Type B pancreatic cell (in vitro differentiated cells): ENCODE measurements at regions not wholly inside any gene's neighbourhood (a gene's known extent, or its start where the extent isn't known, plus 50 kb on each side); places are given as distances from the start of the nearest gene placed in this dataset.

Experiments used
- DNase-seq: peaks from one replicate; pipeline ENCODE4 v3.0.0; 2021; ENCODE audit warnings: mixed read lengths; ENCODE audit not compliant: unreplicated experiment; ENCODE audit errors: extremely low spot score
- H3K27ac Mint-ChIP-seq: 2 replicates; pipeline ENCODE4 v1.8.0; 2021; ENCODE audit warnings: mild to moderate bottlenecking, mixed read lengths
- H3K27me3 Mint-ChIP-seq: 2 replicates; pipeline ENCODE4 v1.8.0; 2021; ENCODE audit warnings: mixed read lengths
- H3K36me3 Mint-ChIP-seq: 2 replicates; pipeline ENCODE4 v1.8.0; 2021; ENCODE audit warnings: mixed read lengths
- H3K4me1 Mint-ChIP-seq: one replicate; pipeline ENCODE4 v1.8.0; 2021; ENCODE audit warnings: mixed read lengths; ENCODE audit not compliant: unreplicated experiment
- H3K4me3 Mint-ChIP-seq: 2 replicates; pipeline ENCODE4 v1.8.0; 2021; ENCODE audit warnings: mild to moderate bottlenecking, mixed read lengths
- H3K9me3 Mint-ChIP-seq: 2 replicates; pipeline ENCODE4 v1.8.0; 2021; ENCODE audit warnings: mixed read lengths
- TF ChIP-seq, protein P1 (sequence below): fragments of 200-600 bp; sonication (generic); conservative IDR thresholded peaks from 2 replicates; pipeline ENCODE4 v1.5.0; 2021; ENCODE audit warnings: antibody characterized with exemption, mild to moderate bottlenecking

DNA sequence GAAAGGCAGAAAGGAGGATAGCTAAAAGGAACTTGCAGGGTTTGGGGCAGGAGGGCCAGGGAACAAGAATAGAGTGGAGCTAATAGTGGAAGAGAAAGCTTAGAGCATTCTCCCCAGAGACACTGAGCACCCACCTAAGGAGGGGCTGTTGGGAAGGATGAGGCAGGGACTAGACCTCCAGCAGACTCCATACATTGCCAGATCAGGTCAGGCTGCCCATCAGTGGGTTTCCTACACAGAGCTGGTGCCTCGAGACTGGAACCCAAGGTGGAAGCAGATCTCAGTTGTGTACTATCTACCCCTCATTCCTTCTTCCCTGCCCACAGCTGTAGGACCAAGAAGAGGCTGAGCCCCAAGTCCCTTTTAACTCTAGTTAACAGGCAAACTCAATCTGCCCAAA is 148.5 kb downstream of the ZFP36L2 start:
- no peaks in the 10 kb centered on the region for H3K27me3 Mint-ChIP-seq
- no peak overlapping the region for H3K27ac Mint-ChIP-seq
- DNase-seq: no peak
- H3K4me1 Mint-ChIP-seq: peaks cover 37% of the 10 kb centered on the region
- H3K4me3 Mint-ChIP-seq: no peak overlapping the region
- TF ChIP-seq, protein P1, sequence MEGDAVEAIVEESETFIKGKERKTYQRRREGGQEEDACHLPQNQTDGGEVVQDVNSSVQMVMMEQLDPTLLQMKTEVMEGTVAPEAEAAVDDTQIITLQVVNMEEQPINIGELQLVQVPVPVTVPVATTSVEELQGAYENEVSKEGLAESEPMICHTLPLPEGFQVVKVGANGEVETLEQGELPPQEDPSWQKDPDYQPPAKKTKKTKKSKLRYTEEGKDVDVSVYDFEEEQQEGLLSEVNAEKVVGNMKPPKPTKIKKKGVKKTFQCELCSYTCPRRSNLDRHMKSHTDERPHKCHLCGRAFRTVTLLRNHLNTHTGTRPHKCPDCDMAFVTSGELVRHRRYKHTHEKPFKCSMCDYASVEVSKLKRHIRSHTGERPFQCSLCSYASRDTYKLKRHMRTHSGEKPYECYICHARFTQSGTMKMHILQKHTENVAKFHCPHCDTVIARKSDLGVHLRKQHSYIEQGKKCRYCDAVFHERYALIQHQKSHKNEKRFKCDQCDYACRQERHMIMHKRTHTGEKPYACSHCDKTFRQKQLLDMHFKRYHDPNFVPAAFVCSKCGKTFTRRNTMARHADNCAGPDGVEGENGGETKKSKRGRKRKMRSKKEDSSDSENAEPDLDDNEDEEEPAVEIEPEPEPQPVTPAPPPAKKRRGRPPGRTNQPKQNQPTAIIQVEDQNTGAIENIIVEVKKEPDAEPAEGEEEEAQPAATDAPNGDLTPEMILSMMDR: no peak
- H3K9me3 Mint-ChIP-seq: peaks cover 4% of the 10 kb centered on the region
- H3K36me3 Mint-ChIP-seq: no peaks in the 10 kb centered on the region

DNA sequence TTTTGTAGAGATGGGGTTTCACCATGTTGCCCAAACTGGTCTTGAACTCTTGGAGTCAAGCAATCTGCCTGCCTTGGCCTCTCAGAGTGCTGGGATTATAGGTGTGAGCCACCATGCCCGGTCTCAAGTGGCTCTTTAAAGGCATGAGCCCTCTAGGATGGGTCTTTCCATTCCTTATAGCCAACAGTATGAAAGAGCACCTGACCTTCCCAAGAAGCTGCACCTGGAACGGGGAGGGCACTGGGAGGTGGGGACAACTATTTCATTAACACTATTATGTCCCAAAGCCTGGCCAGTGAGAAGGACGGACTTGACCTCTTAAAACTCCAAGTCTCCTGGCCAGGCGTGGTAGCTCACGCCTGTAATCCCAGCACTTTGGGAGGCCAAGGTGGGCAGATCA is 149.7 kb downstream of the ZFP36L2 start:
- Mint-ChIP-seq H3K9me3 (peaks cover 4% of the 10 kb centered on the region), H3K36me3 (no peaks in the 10 kb centered on the region), H3K4me1 (peaks cover 36% of the 10 kb centered on the region), H3K27ac (no peak overlapping the region), H3K4me3 (no peak overlapping the region), H3K27me3 (no peaks in the 10 kb centered on the region)
- TF ChIP-seq, protein P1: no peak
- DNase-seq: no peak

DNA sequence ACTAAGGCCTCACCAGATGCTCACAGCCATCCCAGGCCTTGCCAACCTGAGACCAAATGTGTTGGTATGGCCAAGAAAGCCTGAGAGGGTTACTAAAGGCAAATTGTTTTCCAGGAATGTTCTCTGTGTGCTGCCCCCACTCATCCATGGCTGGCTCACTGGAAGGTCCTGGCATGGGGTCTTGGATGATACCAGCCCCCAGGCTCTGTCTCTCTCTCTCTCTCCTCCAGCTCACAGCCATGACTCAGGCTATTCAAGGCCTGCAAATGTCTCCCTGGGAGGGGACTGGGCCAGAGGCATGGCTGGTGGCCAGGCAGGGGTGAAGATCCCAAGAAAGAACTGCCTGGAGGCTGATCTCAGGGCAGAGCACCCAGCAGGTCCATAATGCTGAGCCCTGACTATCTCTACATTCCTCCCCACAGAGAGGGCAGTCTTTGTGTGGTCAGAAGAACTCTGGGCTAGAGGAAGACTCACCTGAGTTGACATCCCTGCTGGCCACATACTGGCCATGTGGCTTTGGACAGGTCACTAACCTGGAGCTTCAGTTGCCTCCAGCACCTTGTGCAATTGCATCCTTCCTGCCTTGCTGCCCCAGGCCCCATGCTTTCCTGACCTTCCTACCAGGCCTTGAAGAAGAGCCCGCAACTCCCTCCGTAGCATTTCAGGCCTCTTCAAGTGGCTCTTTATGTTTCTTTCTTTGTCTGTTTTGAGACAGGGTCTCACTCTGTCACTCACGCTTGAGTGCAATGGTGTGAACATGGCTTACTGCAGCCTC is 150.4 kb downstream of the ZFP36L2 start:
- TF ChIP-seq, protein P1: no peak
- Mint-ChIP-seq H3K4me1 (peaks cover 38% of the 10 kb centered on the region), H3K27ac (no peak overlapping the region), H3K27me3 (no peaks in the 10 kb centered on the region), H3K4me3 (no peak overlapping the region), H3K9me3 (peaks cover 4% of the 10 kb centered on the region), H3K36me3 (no peaks in the 10 kb centered on the region)
- no peak for DNase-seq

DNA sequence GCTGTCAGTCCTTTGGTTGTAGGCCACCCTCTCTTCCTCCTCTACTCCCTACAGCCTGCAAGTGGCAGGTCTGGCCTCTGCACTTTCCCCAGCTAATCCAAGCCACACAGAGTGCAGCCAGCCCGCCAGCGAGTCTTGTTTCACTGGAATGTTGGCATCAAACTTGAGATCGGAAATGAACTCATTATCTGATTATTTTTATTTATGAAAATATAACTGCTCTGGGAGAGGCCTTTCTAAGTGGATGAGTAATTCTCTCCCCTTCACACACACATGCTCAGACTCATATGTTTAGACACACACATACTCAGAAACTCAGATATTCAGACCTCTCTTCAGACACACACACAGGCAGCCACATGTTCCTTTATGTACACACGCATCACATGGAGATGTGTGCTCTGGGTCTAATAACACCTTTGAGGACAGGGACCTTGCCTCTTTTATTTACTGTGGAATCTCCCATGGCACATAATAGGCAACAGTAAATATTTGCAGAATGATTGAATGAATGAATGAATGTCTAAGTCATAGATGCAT is 151.3 kb downstream of the ZFP36L2 start:
- peaks cover 4% of the 10 kb centered on the region for H3K9me3 Mint-ChIP-seq
- H3K4me3 Mint-ChIP-seq: no peak overlapping the region
- peaks cover 45% of the 10 kb centered on the region for H3K4me1 Mint-ChIP-seq
- H3K27me3 Mint-ChIP-seq: no peaks in the 10 kb centered on the region
- TF ChIP-seq, protein P1: no peak
- no peak for DNase-seq
- H3K36me3 Mint-ChIP-seq: no peaks in the 10 kb centered on the region
- no peak overlapping the region for H3K27ac Mint-ChIP-seq

DNA sequence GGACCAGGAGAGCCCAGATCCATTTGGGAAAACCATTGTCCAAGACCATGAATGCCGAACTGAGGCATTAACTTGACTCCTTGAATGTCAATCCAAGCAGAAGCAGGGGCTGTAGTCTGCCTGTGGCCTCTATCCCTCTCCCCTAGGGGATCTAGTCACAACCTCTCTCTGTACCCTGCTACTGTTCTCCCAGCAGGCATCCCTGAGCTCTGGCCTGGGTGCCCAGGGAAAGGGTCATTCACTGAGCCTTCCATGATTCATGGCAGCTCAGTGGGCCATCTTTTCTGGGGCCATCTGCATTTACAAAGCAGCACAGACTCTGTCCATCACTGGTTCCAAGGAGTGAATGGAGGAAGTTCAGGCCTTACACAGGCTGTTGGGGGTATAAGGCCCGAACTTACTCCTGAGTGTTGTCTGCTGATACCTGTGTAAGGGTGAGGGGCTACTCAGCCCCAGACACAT is 151.8 kb downstream of the ZFP36L2 start:
- H3K4me1 Mint-ChIP-seq: peaks cover 45% of the 10 kb centered on the region
- no peak for DNase-seq

More for the DNA sequence above, 151.8 kb downstream of the ZFP36L2 start:
- peaks cover 4% of the 10 kb centered on the region for H3K9me3 Mint-ChIP-seq
- TF ChIP-seq, protein P1: no peak
- no peaks in the 10 kb centered on the region for H3K36me3 Mint-ChIP-seq
- H3K27me3 Mint-ChIP-seq: no peaks in the 10 kb centered on the region
- H3K27ac Mint-ChIP-seq: peak overlapping the region; percentile 66
- H3K4me3 Mint-ChIP-seq: no peak overlapping the region
